ENCODE measurements at regions not wholly inside any gene's neighbourhood (a gene's known extent, or its start where the extent isn't known, plus 50 kb on each side); places are given as distances from the start of the nearest gene placed in this dataset.

- Mint-ChIP-seq H3K36me3 (ENCODE audit: insufficient read depth) (no peaks in the 10 kb centered on the region), H3K9me3 (no peaks in the 10 kb centered on the region), H3K4me1 (ENCODE audit: low read depth) (peaks cover 41% of the 10 kb centered on the region), H3K4me3 (no peak overlapping the region), H3K27me3 (ENCODE audit: low read depth) (no peaks in the 10 kb centered on the region)
- DNase-seq (no peak), ATAC-seq (peak; percentile 78 to 83)
These were observed 386.2 kb upstream of the HNRNPA3 start for GRCh38 chr2:176826356-176826755.

DNA sequence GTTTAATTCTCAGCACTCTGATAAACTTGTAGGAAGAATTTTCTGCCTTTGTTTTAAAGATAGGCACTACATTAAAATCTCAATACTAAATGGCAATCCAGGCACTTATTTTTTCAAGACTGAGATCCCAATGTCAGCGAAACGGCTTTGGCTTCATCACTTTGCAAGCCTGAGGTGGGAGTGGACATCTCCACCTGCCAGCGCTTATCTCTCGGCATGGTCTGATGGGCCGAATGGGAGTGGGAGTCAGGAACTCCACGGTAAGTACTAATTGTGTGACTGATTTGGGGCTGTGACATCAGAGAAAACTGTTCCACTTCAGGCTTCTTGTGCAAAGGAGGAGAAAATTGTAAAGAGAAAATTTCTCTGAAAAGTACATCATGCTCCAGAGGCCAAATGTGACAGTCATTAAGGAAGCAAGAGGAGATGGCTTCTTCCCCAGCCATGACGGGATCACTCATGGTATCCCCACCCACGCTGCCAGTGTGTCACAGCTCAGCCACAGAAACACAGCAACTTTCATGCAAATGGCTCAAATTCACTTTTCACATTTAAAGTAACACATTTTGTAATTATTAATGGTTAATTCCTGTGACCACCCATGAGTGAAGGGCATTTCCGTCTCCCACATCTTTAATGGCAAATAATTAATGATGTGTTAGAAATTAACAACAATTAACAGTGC is 385.5 kb upstream of the HNRNPA3 start:
- no peaks in the 10 kb centered on the region for H3K27me3 Mint-ChIP-seq (ENCODE audit: low read depth)
- H3K4me3 Mint-ChIP-seq: no peak overlapping the region
- no peaks in the 10 kb centered on the region for H3K36me3 Mint-ChIP-seq (ENCODE audit: insufficient read depth)
- DNase-seq: peak; percentile 15
- peaks cover 41% of the 10 kb centered on the region for H3K4me1 Mint-ChIP-seq (ENCODE audit: low read depth)
- ATAC-seq: peak; percentile 51 to 62
- H3K9me3 Mint-ChIP-seq: no peaks in the 10 kb centered on the region

GRCh38 chr2:176830362-176830761 is 382.2 kb upstream of the HNRNPA3 start:
- Mint-ChIP-seq H3K4me3 (no peak overlapping the region), H3K36me3 (ENCODE audit: insufficient read depth) (no peaks in the 10 kb centered on the region), H3K9me3 (no peaks in the 10 kb centered on the region), H3K4me1 (ENCODE audit: low read depth) (peaks cover 29% of the 10 kb centered on the region), H3K27me3 (ENCODE audit: low read depth) (no peaks in the 10 kb centered on the region)
- ATAC-seq (no peak), DNase-seq (peak; percentile 9)

GRCh38 chr2:176832086-176832485 is 380.5 kb upstream of the HNRNPA3 start:
- no peak for ATAC-seq
- no peaks in the 10 kb centered on the region for H3K9me3 Mint-ChIP-seq
- no peaks in the 10 kb centered on the region for H3K36me3 Mint-ChIP-seq (ENCODE audit: insufficient read depth)
- H3K4me3 Mint-ChIP-seq: no peak overlapping the region
- DNase-seq: no peak
- no peaks in the 10 kb centered on the region for H3K27me3 Mint-ChIP-seq (ENCODE audit: low read depth)
- H3K4me1 Mint-ChIP-seq (ENCODE audit: low read depth): peaks cover 13% of the 10 kb centered on the region

- ATAC-seq (no peak), DNase-seq (no peak)
- no peaks in the 10 kb centered on the region for H3K27me3 Mint-ChIP-seq (ENCODE audit: low read depth)
- no peaks in the 10 kb centered on the region for H3K36me3 Mint-ChIP-seq (ENCODE audit: insufficient read depth)
- peaks cover 5% of the 10 kb centered on the region for H3K4me1 Mint-ChIP-seq (ENCODE audit: low read depth)
- H3K4me3 Mint-ChIP-seq: no peak overlapping the region
- no peaks in the 10 kb centered on the region for H3K9me3 Mint-ChIP-seq
These were observed 378.9 kb upstream of the HNRNPA3 start for GRCh38 chr2:176833671-176834070.

DNA sequence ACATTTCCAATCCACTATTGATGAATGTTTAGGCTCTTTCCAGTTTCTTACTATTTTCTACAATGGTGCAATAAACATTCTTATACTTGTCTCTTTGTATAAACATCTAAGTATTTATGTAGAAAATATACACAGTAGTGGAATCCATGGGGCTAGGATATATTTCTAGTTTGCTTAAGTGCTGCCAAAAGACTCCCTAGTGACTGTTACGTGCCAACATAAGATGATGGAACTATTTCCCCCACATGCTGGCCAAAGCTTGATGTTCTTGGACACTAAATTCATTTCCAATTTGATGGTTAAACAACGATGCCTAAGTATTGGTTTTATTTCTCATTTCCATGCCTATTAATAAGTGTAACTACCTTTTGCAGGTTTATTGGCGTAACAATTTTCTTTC is 378.4 kb upstream of the HNRNPA3 start:
- DNase-seq: no peak
- Mint-ChIP-seq H3K36me3 (ENCODE audit: insufficient read depth) (no peaks in the 10 kb centered on the region), H3K9me3 (no peaks in the 10 kb centered on the region), H3K27me3 (ENCODE audit: low read depth) (no peaks in the 10 kb centered on the region), H3K4me3 (no peak overlapping the region), H3K4me1 (ENCODE audit: low read depth) (peaks cover 5% of the 10 kb centered on the region)
- no peak for ATAC-seq

DNA sequence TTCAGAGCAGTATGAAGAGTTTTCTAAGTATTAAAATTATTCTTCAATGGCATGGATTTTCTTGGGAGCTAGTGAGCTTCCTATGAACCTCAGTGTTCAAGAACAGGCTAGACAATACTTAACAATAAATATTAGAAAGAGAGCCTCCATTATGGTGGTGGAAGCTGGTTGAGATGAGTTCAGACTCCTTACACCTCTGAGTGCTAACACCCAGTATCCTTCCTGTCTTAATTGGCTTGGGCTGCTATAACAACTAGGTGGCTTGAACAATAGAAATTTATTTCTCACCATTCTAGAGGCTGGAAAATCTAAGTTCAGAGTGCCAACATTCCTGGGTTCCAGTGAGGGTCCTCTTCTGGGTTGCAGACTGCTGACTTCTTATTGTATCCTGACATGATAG is 369.4 kb upstream of the HNRNPA3 start:
- Mint-ChIP-seq H3K4me1 (ENCODE audit: low read depth) (peaks cover 18% of the 10 kb centered on the region), H3K27me3 (ENCODE audit: low read depth) (no peaks in the 10 kb centered on the region), H3K9me3 (no peaks in the 10 kb centered on the region), H3K36me3 (ENCODE audit: insufficient read depth) (no peaks in the 10 kb centered on the region), H3K4me3 (no peak overlapping the region)
- no peak for DNase-seq
- ATAC-seq: no peak

DNA sequence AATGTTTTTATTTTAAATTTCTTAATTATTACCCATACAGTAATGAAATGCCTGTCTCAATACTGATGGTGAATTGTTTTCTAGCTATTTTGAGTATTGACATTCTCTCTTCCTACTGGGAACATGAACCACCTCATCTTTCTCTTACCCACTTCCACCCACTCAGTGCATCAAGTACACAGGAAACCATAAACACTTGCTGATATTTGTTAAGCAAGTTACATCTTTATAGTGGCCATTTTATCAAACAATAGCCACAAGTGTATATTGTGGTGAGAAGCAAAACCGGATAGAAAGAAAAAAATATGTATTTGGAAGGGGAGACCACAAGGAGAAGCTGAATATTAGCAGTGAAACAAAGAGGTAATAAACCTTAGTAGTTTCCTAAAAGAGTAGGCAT is 368.1 kb upstream of the HNRNPA3 start:
- no peaks in the 10 kb centered on the region for H3K36me3 Mint-ChIP-seq (ENCODE audit: insufficient read depth)

GRCh38 chr2:176845718-176846117 is 366.9 kb upstream of the HNRNPA3 start:
- Mint-ChIP-seq H3K4me3 (no peak overlapping the region), H3K27me3 (ENCODE audit: low read depth) (no peaks in the 10 kb centered on the region), H3K9me3 (no peaks in the 10 kb centered on the region), H3K36me3 (ENCODE audit: insufficient read depth) (no peaks in the 10 kb centered on the region), H3K4me1 (ENCODE audit: low read depth) (peaks cover 18% of the 10 kb centered on the region)
- ATAC-seq: no peak
- DNase-seq: no peak

More for the DNA sequence above, 368.1 kb upstream of the HNRNPA3 start:
- H3K9me3 Mint-ChIP-seq: no peaks in the 10 kb centered on the region
- DNase-seq (no peak), ATAC-seq (no peak)
- no peaks in the 10 kb centered on the region for H3K27me3 Mint-ChIP-seq (ENCODE audit: low read depth)
- H3K4me1 Mint-ChIP-seq (ENCODE audit: low read depth): peaks cover 18% of the 10 kb centered on the region
- H3K4me3 Mint-ChIP-seq: no peak overlapping the region

DNA sequence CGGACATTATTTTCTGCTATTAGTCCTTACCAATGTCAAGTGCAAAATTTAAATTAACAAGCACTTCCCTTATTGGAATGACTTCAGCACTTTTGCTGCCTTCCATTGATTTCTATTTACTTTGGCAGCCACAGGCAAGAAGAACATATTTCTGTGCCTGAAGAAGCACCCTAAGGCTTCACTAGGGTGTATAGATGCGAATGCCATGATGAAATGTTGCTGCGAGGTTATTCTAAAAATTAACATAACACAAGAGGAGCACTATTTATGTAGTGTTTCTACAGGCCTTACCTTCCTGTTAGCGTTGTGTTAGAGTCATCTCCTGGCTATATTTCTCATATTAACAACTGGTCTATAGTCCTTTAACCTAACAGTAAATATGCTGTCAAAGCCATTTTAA is 365.0 kb upstream of the HNRNPA3 start:
- no peaks in the 10 kb centered on the region for H3K9me3 Mint-ChIP-seq
- H3K36me3 Mint-ChIP-seq (ENCODE audit: insufficient read depth): no peaks in the 10 kb centered on the region
- H3K4me3 Mint-ChIP-seq: no peak overlapping the region
- ATAC-seq: no peak
- H3K27me3 Mint-ChIP-seq (ENCODE audit: low read depth): no peaks in the 10 kb centered on the region
- DNase-seq: no peak
- peaks cover 24% of the 10 kb centered on the region for H3K4me1 Mint-ChIP-seq (ENCODE audit: low read depth)

- Mint-ChIP-seq H3K9me3 (no peaks in the 10 kb centered on the region), H3K27me3 (ENCODE audit: low read depth) (no peaks in the 10 kb centered on the region), H3K36me3 (ENCODE audit: insufficient read depth) (no peaks in the 10 kb centered on the region), H3K4me3 (no peak overlapping the region), H3K4me1 (ENCODE audit: low read depth) (peaks cover 30% of the 10 kb centered on the region)
- ATAC-seq: no peak
- DNase-seq: no peak
These were observed 363.8 kb upstream of the HNRNPA3 start for GRCh38 chr2:176848844-176849243.

GRCh38 chr2:176851200-176851888 is 361.2 kb upstream of the HNRNPA3 start:
- no peak for ATAC-seq
- no peak for DNase-seq
- Mint-ChIP-seq H3K27me3 (ENCODE audit: low read depth) (no peaks in the 10 kb centered on the region), H3K36me3 (ENCODE audit: insufficient read depth) (no peaks in the 10 kb centered on the region), H3K9me3 (no peaks in the 10 kb centered on the region), H3K4me3 (no peak overlapping the region), H3K4me1 (ENCODE audit: low read depth) (peaks cover 37% of the 10 kb centered on the region)

GRCh38 chr2:176851889-176852483 is 360.6 kb upstream of the HNRNPA3 start:
- no peak for DNase-seq
- Mint-ChIP-seq H3K4me3 (no peak overlapping the region), H3K9me3 (no peaks in the 10 kb centered on the region), H3K27me3 (ENCODE audit: low read depth) (no peaks in the 10 kb centered on the region), H3K36me3 (ENCODE audit: insufficient read depth) (no peaks in the 10 kb centered on the region), H3K4me1 (ENCODE audit: low read depth) (peaks cover 42% of the 10 kb centered on the region)
- ATAC-seq: no peak

DNA sequence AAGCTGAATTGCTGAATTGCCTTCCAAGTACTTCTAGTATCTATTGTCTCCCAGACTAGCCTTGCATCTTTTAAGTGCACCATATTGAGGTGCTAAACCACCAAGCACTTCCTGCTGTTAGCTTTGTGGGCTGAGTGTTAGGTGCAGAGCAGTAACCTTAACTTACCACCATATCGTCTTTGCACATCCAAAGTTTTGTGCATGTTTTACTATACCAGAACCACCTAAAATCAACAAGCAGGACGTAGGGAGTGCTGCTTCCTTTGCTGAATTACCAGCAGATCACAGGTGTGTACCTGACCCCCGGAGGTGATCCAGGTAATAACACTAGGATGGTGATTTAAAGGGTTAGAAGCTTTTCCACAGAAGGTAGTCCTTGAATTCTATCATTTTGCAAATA is 359.9 kb upstream of the HNRNPA3 start:
- ATAC-seq: peak; percentile 23 to 80
- H3K27me3 Mint-ChIP-seq (ENCODE audit: low read depth): no peaks in the 10 kb centered on the region
- H3K4me3 Mint-ChIP-seq: no peak overlapping the region
- no peaks in the 10 kb centered on the region for H3K9me3 Mint-ChIP-seq
- H3K4me1 Mint-ChIP-seq (ENCODE audit: low read depth): peaks cover 46% of the 10 kb centered on the region
- H3K36me3 Mint-ChIP-seq (ENCODE audit: insufficient read depth): no peaks in the 10 kb centered on the region
- no peak for DNase-seq

- no peaks in the 10 kb centered on the region for H3K27me3 Mint-ChIP-seq (ENCODE audit: low read depth)
- ATAC-seq (no peak), DNase-seq (no peak)
- no peaks in the 10 kb centered on the region for H3K9me3 Mint-ChIP-seq
- no peak overlapping the region for H3K4me3 Mint-ChIP-seq
- no peaks in the 10 kb centered on the region for H3K36me3 Mint-ChIP-seq (ENCODE audit: insufficient read depth)
- H3K4me1 Mint-ChIP-seq (ENCODE audit: low read depth): peaks cover 46% of the 10 kb centered on the region
These were observed 358.5 kb upstream of the HNRNPA3 start for GRCh38 chr2:176854062-176854461.
